OCI-LY3 (cell line): ENCODE measurements at regions not wholly inside any gene's neighbourhood (a gene's known extent, or its start where the extent isn't known, plus 50 kb on each side); places are given as distances from the start of the nearest gene placed in this dataset.
"Not testable (repeated sequence)": the region's sequence is repeated elsewhere in the genome, so short reads cannot be mapped to it uniquely, and the experiment has no call there.

Experiments used
- CTCF ChIP-seq: fragments of 200-600, 300-600 bp; sonication (generic); IDR thresholded peaks from 2 replicates; pipeline ENCODE4 v1.5.1; 2014; ENCODE audit warnings: antibody characterized with exemption, low read length, low read depth
- EZH2phosphoT487 ChIP-seq: fragments of 200-600 bp; shearing (Covaris generic); IDR thresholded peaks from 2 replicates; pipeline ENCODE4 v1.6.1; 2018; ENCODE audit warnings: antibody characterized with exemption, mixed run types, low read depth

- TF ChIP-seq CTCF, EZH2phosphoT487: not testable (repeated sequence)
These were observed 157.0 kb upstream of the FOLH1 start for GRCh38 chr11:49365375-49365774.
